ENCODE measurements at regions not wholly inside any gene's neighbourhood (a gene's known extent, or its start where the extent isn't known, plus 50 kb on each side); places are given as distances from the start of the nearest gene placed in this dataset.

DNA sequence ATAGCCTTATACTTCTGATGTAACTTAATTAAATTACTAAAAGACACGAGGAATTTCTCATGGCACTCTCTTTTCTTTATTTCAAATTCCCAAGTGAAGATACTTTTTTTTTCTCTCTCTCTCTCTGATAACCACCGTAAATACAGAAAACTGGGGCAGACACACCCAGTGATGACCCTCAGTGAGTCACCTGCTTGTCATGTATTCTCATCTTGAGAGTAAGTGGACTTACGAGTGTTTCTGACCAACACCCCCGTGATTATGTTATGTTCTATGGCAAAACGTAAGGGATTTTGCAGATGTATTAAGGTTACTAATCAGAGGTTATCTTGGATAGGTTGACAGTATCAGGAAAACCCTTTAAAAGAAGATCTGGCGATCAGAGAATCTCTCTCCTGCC lies 348.8 kb upstream of the ZNF717 start:
- TF ChIP-seq POLR2A (IDR thresholded peaks at IDR 0.05) (no peak), EP300 (IDR thresholded peaks at IDR 0.05) (no peak)
- TF ChIP-seq, protein P1, sequence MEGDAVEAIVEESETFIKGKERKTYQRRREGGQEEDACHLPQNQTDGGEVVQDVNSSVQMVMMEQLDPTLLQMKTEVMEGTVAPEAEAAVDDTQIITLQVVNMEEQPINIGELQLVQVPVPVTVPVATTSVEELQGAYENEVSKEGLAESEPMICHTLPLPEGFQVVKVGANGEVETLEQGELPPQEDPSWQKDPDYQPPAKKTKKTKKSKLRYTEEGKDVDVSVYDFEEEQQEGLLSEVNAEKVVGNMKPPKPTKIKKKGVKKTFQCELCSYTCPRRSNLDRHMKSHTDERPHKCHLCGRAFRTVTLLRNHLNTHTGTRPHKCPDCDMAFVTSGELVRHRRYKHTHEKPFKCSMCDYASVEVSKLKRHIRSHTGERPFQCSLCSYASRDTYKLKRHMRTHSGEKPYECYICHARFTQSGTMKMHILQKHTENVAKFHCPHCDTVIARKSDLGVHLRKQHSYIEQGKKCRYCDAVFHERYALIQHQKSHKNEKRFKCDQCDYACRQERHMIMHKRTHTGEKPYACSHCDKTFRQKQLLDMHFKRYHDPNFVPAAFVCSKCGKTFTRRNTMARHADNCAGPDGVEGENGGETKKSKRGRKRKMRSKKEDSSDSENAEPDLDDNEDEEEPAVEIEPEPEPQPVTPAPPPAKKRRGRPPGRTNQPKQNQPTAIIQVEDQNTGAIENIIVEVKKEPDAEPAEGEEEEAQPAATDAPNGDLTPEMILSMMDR (IDR thresholded peaks at IDR 0.05) = no peak

Measured in ovary (tissue), 3 donors.